Tibial artery (tissue), 4 donors: ENCODE measurements at regions not wholly inside any gene's neighbourhood (a gene's known extent, or its start where the extent isn't known, plus 50 kb on each side); places are given as distances from the start of the nearest gene placed in this dataset.

ENCODE experiments used
- DNase-seq, 2 donors: peaks; one replicate each; pipeline ENCODE4 v3.0.0-alpha.2; 2019
- H3K27ac ChIP-seq, 2 donors: fragments of 200-600 bp; sonication (generic) in 1 of 2; 1 replicate in 1 of 2; 2 replicates in 1 of 2; pipeline ENCODE4 v1.5.1; 2018 to 2019; ENCODE audit warnings: mild to moderate bottlenecking in 1 of 2
- H3K27me3 ChIP-seq, 2 donors: fragments of 200-600 bp; sonication (generic) in 1 of 2; one replicate each; pipeline versions ENCODE4 v1.5.1 to v1.6.0; 2016 to 2019
- H3K36me3 ChIP-seq, 3 donors: fragments of 200-600 bp; sonication (generic) in 2 of 3; one replicate each; pipeline ENCODE4 v1.5.1; 2016 to 2019; ENCODE audit warnings: mild to moderate bottlenecking in 2 of 3
- H3K4me1 ChIP-seq, 4 donors: fragments of 200-600 bp; sonication (generic) in 2 of 4; 1 replicate in 3 of 4; 2 replicates in 1 of 4; pipeline ENCODE4 v1.5.1; 2016 to 2019
- H3K4me3 ChIP-seq, 2 donors: fragments of 200-600 bp; sonication (generic) in 1 of 2; 1 replicate in 1 of 2; 2 replicates in 1 of 2; pipeline ENCODE4 v1.5.1; 2018 to 2019; ENCODE audit warnings: mild to moderate bottlenecking in 2 of 2
- H3K9me3 ChIP-seq, 3 donors: fragments of 200-600 bp; sonication (generic) in 1 of 3; one replicate each; pipeline ENCODE4 v1.5.1; 2016 to 2019
- CTCF ChIP-seq, 2 experiments: fragments of 200-600 bp in 1 of 2; fragments of 450-650 bp in 1 of 2; IDR thresholded peaks; one replicate each; pipeline ENCODE4 v1.5.1; 2017 to 2019; ENCODE audit warnings: antibody characterized with exemption in 2 of 2, mild to moderate bottlenecking in 1 of 2, moderate library complexity in 1 of 2
- intact Hi-C: fragments of 100-400 bp; cut with DNase I; formaldehyde crosslinking; loops from one replicate; pipeline ENCODE4 v1.15.0; 2023; ENCODE audit warnings: low total_unique reads

- Histone ChIP-seq H3K36me3 (no peaks in the 10 kb centered on the region), H3K9me3 (no peaks in the 10 kb centered on the region), H3K4me3 (no peak overlapping the region), H3K4me1 (no peaks in the 10 kb centered on the region), H3K27ac (no peak overlapping the region), H3K27me3 (no peaks in the 10 kb centered on the region)
- DNase-seq: no peak
- intact Hi-C loops: no loop called here
- TF ChIP-seq CTCF (IDR thresholded peaks at IDR 0.05): no peak
These were observed 295.9 kb downstream of the ADGB start for GRCh38 chr6:146894624-146895023.

GRCh38 chr6:146895101-146895771 lies 296.5 kb downstream of the ADGB start:
- TF ChIP-seq CTCF (IDR thresholded peaks at IDR 0.05): no peak
- no peak overlapping the region for H3K4me3 ChIP-seq
- no peaks in the 10 kb centered on the region for H3K36me3 ChIP-seq
- H3K27ac ChIP-seq: no peak overlapping the region
- H3K9me3 ChIP-seq: no peaks in the 10 kb centered on the region
- H3K4me1 ChIP-seq: no peaks in the 10 kb centered on the region
- no peaks in the 10 kb centered on the region for H3K27me3 ChIP-seq
- no peak for DNase-seq
- intact Hi-C loops: no loop called here

- H3K36me3 ChIP-seq: no peaks in the 10 kb centered on the region
- no peak overlapping the region for H3K4me3 ChIP-seq
- H3K27ac ChIP-seq: no peak overlapping the region
- H3K4me1 ChIP-seq: no peaks in the 10 kb centered on the region
- intact Hi-C loops: no loop called here
- no peak for TF ChIP-seq CTCF (IDR thresholded peaks at IDR 0.05)
- no peak for DNase-seq
- no peaks in the 10 kb centered on the region for H3K27me3 ChIP-seq
- H3K9me3 ChIP-seq: no peaks in the 10 kb centered on the region
These were observed 296.9 kb downstream of the ADGB start for GRCh38 chr6:146895772-146896061.

- no peak for DNase-seq
- Histone ChIP-seq H3K9me3 (no peaks in the 10 kb centered on the region), H3K4me1 (no peaks in the 10 kb centered on the region), H3K4me3 (no peak overlapping the region), H3K27me3 (no peaks in the 10 kb centered on the region), H3K36me3 (no peaks in the 10 kb centered on the region), H3K27ac (no peak overlapping the region)
- intact Hi-C loops: no loop called here
- TF ChIP-seq CTCF (IDR thresholded peaks at IDR 0.05): no peak
These were observed 297.5 kb downstream of the ADGB start for GRCh38 chr6:146896062-146896813.

- no peaks in the 10 kb centered on the region for H3K27me3 ChIP-seq
- intact Hi-C loops: no loop called here
- DNase-seq: no peak
- H3K36me3 ChIP-seq: no peaks in the 10 kb centered on the region
- no peaks in the 10 kb centered on the region for H3K4me1 ChIP-seq
- H3K9me3 ChIP-seq: no peaks in the 10 kb centered on the region
- no peak overlapping the region for H3K27ac ChIP-seq
- no peak for TF ChIP-seq CTCF (IDR thresholded peaks at IDR 0.05)
- no peak overlapping the region for H3K4me3 ChIP-seq
These were observed 298.4 kb downstream of the ADGB start for GRCh38 chr6:146896960-146897701.
